RKO (cell line): ENCODE measurements at regions not wholly inside any gene's neighbourhood (a gene's known extent, or its start where the extent isn't known, plus 50 kb on each side); places are given as distances from the start of the nearest gene placed in this dataset.
"Not testable (repeated sequence)": the region's sequence is repeated elsewhere in the genome, so short reads cannot be mapped to it uniquely, and the experiment has no call there.

Experiments used
- DNase-seq: peaks from one replicate; pipeline ENCODE4 v3.0.0-alpha.2; 2016; ENCODE audit warnings: low spot score

DNA sequence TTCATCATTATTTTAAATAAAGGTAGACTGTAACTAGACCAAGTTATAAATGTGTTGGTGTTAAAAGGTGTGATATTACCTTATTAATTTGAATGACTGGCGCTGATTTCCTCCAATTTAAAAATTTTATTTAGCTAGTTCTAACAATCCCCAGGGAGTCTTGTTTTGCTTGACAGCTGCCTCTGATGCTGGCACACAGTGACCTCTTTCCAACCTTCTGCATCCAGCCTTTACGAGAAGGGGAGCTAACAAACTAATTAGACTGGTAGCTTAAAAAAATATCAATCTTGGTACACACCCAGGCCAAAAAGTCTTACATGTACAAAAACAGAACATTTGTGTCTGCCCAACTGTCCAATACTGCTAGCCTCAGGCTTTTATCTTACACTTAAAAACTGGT is 51.8 kb upstream of the ENPEP start:
- no peak for DNase-seq

DNA sequence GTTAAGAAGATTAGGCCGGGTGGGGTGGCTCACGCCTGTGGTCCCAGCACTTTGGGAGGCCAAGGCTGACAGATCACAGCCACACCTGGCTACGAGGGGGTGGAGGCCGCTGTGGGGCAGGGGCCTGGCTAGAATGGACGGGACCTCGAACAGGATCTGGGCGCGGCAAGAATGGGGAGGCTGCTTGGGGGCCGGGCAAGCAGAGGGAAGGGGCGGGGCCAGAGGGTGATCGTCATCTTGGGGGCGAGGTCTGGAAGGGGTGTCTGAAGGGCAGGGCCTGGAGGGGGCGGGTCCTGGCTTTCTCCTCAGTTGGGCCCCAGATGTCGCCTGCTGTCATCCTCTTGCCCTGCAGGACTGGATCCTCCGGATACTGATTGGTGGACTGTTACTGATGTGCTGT is 57.3 kb upstream of the ENPEP start:
- no peak for DNase-seq

DNA sequence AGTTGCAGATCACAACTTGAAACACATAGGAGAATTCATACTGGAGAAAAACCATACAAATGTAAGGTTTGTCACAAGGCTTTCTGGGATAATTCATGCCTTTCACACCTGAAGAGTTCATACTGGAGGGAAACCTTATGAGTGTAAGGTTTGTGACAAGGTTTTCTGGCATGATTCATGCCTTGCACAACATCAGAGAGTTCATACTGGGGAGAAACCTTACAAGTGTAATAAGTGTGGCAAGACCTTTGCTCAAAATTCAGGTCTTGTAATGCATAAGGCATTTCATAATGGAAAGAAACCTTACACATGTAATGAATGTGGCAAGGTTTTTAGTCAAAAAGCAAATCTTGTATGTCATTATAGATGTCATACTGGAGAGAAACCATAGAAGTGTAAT is 58.8 kb upstream of the ENPEP start:
- DNase-seq = no peak

DNA sequence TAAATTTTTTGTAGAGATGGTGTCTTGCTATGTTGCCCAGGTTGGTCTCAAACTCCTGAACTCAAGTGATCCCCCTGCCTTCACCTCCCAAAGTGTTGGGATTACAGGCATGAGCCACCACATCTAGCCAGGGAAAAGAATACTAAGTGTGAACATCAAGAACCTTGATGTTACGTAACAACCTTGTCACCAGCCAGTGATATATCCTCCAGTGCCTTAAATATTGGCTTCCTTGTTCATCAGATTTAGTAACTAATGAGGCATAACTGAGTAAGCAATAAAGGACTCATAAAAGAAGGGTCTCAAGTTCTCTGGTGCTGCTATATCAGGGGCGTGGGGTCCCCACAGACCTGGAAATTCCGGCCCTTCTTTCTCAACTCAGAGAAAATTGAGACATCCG is 60.5 kb upstream of the ENPEP start:
- no peak for DNase-seq

DNA sequence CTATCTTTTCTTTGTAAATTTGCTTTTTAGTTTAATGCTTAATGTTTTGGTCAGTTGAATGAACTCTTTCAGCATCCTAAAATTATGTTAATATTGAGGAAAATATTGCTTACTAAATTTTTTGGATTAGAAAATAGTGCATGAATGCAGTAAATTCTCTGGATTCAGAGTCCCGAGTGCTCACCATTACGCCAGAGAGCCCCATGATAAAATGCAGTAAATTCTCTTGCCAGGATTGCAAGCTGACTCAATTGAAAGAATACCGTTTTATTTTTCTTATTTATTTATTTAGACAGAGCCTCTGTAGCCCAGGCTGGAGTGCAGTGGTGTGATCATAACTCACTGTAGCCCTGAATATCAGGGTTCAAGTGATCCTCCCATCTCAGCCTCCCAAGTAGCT is 60.9 kb upstream of the ENPEP start:
- no peak for DNase-seq

DNA sequence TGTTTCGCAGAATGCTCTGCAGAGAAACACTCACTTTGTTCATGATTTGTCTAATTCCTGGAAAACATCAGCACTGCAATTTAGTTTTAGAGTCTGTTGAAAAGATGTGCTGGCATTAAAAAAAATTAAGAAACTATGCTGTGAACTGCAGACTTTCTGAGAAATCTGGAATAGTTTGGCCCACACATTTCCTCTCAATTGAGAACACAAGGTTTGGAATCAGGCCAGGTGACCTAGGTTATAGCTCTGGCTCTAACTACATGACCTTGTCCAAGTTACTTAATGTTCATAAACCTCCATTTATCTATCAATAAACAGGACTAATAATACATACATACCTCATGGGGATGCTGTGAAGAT is 61.4 kb upstream of the ENPEP start:
- no peak for DNase-seq

DNA sequence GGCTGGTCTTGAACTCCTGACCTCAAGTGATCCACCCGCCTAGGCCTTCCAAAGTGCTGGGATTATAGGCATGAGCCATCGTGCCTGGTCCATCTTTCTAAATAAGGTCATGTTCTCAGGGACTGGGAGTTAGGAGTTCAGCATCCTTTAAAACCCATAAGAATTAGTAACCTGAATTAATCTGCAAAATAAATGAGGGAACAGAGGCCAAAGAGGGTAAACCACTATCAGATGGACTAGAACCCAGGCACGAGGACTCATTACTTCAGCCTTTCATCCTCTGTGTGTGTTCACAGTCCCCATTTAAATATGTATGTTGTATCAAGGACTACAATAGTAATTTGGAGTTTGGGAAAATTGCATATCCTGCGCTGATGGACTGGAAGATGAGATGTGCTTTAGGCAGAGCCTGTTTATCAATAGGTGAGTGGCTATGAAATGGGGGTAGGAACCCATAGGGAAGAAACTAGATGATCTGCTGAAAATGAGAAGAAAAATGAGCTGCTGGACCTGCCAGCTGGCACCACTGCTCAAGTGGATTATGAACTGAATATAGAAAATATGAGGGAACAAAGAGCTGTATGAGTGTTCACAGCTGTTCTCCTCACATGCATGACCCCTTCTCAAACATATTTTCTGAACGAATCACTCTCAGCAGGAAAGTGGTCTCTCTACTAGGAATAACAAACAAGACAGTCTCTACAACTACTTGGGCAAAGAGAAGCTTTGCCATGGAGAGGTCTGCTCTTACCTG is 62.0 kb upstream of the ENPEP start:
- not testable (repeated sequence) for DNase-seq

DNA sequence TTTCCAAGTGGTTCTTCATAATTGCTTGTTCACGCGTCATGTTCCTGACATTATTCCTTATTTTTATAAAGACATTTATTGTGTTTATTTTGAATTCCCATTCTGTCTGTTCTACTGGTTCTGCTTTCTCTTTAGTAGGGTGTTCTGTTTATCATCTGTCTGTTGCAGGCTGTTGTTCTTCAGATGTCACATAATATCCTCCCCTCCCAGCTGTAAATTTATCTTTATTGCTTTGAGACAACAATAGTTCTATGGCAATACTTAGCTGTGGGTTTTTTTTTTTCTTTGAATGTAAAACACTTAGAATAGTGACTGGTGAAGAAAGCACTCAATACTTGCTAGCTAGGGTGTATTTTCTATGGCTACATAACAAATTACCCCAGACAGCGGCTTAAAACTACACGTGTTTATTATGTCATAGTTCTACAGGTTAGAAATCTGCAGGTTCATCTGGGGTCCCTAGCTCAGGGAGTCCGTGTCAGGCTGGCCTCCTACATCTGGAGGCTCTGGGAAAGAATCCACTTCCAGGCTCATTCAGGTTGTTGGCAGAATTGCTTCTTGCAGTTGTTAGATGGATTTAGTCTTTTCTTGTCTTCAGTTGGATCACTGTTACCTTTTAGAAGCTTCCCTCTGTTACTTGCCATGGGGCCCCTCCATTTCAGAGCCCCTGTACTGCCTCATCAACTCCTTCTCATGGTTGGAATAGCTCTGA is 63.4 kb upstream of the ENPEP start:
- DNase-seq = no peak

DNA sequence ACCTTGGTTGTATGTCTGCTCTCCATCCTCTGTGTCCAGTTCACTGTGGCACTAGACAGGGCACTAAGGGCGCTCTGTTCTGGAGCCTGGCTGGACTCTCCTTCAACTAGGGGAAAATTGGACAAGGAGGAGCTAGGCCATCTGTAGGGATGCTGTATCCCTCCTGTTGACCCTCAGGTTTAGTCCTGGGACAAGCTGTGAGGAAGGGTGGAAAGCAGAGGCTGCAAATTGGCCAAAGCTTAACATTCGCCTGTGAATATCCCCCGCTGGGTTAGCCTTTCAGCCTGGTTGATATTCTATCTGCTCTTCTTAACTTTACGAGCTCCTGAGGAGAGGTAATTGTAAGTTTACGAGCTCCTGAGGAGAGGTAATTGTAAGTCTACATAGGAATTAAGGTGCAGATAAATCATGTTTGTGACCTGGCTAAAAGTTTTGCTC is 64.4 kb upstream of the ENPEP start:
- no peak for DNase-seq

DNA sequence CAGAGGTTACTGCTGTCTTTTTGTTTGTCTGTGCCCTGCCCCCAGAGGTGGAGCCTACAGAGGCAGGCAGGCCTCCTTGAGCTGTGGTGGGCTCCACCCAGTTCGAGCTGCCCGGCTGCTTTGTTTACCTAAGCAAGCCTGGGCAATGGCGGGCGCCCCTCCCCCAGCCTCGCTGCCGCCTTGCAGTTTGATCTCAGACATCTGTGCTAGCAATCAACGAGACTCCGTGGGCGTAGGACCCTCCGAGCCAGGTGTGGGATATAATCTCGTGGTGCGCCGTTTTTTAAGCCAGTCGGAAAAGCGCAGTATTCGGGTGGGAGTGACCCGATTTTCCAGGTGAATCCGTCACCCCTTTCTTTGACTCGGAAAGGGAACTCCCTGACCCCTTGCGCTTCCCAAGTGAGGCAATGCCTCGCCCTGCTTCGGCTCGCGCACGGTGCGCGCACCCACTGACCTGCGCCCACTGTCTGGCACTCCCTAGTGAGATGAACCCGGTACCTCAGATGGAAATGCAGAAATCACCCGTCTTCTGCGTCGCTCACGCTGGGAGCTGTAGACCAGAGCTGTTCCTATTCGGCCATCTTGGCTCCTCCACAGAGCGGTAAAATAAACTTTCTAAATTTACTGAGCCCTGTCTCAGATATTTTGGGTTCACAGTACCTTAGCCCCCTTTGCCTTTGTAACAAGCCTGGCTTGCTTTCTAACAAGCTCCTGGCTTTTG is 64.9 kb upstream of the ENPEP start:
- DNase-seq = not testable (repeated sequence)

DNA sequence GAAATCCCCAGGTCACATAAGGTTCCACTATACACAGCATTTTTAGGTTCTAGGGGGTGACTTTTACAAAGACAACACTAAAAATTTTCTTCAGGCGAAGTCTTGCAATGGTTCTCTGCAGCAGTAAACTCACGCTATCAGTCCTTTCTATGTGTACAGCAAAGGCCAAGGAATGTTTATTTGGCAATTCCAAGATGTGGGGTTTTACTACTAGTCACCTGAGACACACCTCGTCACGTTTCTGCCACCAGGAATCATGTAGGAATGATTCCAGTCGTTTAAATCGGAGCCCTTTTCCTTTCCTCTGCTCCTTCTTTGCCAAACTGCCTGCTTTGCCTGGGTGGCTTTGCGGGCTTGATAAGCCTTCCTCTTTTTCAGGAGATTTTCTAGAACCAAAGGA is 75.9 kb upstream of the ENPEP start:
- DNase-seq = no peak

DNA sequence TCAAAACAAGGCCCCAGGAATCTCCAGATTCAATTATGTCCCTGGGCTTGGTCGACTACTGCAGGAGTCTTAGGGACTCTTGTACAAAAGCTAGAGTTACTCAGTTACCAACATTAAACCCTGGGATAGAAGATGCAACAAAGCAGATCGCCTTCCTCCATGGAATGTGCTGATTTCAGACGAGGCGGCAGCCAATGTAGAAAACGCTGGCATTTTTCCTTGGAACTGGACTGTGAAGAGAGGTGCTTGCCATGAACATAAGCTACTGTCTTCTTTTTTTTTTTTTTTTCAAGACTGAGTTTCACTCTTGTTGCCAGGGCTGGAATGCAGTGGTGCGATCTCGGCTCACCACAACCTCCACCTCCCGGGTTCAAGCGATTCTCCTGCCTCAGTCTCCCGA is 76.9 kb upstream of the ENPEP start:
- not testable (repeated sequence) for DNase-seq

DNA sequence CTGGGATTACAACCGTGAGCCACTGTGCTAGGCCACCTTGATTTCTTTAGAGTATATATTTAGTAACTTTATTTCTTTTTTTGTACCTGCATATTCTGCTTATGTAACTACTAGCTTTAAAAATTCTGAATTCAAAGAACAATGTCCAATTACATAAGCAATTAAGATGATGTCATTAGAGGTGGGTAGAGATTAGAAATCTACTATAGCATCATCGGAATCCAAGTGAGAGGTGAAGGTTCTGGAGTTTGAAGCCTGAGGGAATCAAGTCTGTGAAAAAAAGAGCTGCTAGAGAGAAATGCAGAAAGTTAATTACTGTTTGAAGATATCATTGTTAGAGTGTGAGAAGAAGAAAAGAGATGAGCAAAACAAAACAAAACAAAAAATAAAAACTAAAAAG is 79.0 kb upstream of the ENPEP start:
- no peak for DNase-seq

DNA sequence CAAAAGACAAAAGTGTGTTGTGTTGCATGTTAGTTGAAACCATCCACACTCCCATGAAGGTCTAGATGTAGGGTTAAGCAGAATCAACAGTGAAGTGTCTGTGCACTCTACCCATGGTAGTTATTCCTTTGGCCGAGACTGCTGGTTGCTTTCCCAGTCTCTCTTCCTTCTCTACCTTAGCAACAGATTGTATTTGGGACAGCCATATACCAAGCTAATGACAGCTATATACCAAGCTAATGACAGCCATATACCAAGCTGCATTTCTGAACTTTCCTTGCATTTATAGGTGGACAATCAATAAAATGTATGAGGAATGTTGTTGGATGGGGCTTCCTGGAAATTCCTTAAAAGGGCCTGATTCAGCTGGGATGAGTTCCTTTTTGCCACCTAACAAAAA is 80.5 kb upstream of the ENPEP start:
- DNase-seq = no peak

DNA sequence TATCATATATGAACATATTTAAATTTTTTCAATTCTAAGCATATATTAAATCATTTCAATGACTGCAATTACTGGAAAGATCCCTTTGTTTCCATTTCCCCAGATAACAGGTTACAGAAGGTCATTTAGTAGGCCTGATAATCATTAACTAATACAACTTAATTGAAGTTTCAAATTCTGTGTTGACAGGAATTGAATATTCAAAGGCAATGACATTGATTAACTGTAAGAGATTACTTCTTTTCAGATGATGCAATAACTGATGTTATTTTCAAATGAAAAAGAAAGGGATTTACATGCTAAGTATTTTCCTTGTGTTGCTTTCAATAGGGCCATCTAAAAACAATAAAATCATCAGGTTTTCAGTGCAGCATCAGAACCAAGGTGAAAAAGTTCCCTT is 81.1 kb upstream of the ENPEP start:
- no peak for DNase-seq

DNA sequence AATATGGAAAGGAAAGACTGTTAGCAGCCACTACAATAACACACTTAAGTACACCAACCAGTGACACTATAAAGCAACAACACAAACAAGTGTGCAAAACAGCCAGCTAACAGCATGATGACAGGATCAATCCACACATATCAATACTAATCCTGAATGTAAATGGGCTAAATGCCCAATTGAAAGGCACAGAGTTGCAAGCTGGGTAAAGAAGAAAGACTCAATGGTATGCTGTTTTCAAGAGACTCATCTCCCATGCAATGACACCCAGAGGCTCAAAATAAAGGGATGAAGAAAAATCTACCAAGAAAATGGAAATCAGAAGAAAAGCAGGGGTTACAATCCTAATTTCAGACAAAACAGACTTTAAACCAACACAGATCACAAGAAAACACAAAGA is 94.2 kb upstream of the ENPEP start:
- DNase-seq = no peak

DNA sequence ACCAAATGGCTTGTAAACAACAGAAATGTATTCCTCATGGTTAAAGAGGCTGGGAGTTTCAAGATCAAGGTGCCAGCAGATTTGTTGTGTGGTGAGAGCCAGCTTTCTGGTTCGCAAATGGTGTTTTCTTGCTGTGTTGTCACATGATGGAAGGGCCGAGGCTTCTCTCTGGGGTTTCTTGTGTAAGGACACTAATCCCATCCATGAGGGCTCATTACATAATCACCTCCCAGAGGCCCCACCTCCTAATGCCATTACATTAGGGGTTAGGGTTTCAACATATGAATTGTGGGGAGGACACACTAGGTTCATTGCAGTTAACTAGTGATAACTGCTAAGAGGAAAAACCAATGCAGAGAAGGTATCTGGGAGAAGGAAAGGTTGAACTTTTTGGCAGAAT is 103.5 kb upstream of the ENPEP start:
- DNase-seq = no peak

DNA sequence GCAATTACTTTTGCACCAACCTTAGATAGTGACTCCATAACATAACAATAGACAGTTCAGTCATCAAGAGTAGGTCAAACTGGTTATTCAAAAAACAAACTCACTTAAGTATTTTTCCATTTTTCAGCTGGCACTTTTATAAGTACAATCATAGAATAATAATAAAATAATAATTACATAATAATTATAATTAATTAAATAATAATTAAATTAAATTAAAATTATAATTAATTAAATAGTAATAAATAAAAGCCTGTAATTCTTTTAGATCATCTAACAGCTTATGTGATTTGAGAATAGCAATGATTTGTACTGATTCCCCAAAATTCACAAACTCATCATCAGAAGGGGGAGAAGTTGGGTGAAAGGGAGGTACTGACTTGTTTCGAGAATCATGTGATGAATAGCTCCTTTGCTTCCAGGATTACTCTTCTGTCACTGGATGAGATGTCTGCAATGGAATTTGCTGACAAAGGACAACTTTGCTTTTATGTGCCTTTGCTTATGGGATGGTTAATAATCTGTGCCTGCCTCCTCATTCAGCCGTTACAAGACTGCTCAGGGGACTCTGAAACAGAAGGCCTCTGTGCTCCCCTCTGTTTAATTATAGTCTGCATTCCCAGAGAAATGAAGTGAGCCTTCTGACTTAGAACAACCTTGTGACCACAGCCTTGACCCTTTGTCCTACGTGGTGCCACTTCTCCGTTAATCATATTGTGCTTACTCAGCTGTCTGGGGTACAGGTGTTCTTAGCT is 104.8 kb upstream of the ENPEP start:
- no peak for DNase-seq

DNA sequence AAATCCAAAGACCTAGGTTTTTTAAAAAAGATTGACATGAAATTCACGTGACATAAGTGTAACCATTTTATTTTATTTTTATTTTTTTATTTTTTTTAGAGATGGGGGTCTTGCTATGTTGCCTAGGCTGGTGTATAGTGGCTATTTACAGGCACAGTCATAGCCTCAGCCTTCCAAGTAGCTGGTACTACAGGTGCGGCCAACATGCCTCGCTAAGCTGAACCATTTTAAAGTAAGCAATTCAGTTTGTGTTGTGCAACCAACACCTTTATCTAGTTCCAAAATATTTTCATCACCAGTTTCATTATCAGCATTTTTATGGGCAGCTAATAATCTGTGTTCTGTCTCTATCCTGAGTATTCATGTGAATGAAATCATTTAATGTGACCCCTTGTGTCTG is 107.5 kb upstream of the ENPEP start:
- no peak for DNase-seq

DNA sequence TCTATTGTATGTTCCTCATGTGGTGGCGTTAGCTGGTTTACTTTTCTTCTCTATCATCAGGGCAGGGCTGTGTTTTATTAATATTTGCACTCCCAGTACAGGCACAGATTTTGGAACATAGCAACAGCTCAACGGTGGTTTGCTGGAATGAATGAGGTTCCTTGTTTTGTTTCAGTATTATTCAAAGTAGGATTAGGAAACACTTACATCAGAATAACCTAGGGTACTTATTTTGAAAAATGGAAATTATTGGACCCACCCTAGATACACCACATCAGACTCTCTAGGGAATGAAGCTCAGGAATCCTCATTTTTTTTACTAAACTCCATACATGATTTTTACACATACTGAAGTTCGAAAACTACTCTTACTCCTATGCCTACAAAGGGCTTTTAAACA is 108.8 kb upstream of the ENPEP start:
- no peak for DNase-seq

DNA sequence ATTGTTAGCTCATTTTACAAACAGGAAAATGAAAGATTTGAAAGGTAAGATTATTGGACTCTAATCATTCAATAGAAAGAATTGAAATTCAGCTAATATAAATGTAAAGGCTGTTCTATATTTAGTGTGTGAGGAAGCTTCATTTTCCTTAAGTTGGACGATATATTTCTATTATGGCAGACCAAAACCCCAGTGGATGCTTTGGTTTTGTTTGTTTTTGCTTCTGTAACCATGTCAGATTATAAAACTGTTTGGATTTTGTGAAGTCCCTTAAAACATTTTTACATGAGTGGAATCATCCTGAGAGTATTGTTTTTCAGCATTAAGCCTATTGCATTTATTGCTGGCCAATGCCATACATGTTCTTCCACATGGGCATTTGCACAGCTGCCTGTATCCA is 110.2 kb upstream of the ENPEP start:
- no peak for DNase-seq

DNA sequence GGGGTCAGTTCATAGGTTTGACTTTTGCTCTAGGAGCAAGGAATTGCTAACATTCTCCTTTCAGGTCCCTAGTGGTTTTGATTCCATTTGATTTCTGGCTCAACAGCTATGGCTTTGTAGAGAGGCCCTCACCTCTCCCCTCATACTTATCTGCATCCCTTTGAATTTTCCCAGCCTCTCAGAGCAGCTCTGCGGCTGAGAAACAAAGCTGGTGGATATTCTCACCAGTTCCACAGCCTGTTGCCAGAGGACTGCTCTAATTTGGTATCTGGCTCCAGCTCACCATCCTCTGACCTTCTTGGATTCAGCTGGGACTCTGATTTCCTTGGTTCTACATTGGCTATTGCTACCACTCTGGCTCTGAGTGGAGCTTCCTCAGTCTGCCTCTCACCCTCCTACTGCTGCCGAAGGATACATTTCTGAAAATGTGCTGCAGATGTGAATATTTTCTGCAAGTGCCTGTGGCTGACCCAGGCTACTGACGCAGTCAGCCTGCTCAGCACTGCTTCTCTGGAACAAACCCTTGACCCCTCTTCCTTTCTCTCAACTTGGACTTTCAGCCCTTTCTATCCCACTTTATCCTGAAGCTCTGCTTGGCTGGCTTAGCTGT is 110.9 kb upstream of the ENPEP start:
- no peak for DNase-seq
